RWPE2 (cell line): ENCODE measurements at regions not wholly inside any gene's neighbourhood (a gene's known extent, or its start where the extent isn't known, plus 50 kb on each side); places are given as distances from the start of the nearest gene placed in this dataset.

Source experiments
- ATAC-seq: fragments of 200-7000 bp; cut with Tn5 transposase; 3 replicates; pipeline ENCODE4 v1.9.1; 2021; ENCODE audit warnings: low read depth
- DNase-seq: peaks from one replicate; pipeline ENCODE4 v3.0.0-alpha.2; 2020; ENCODE audit warnings: low spot score
- H3K27ac ChIP-seq: fragments of 450-650 bp; 2 replicates; pipeline ENCODE4 v1.5.1; 2017; ENCODE audit warnings: mild to moderate bottlenecking; ENCODE audit not compliant: poor library complexity, severe bottlenecking
- H3K27me3 ChIP-seq: fragments of 250-450 bp; sonication (Bioruptor Pico); 2 replicates; pipeline ENCODE4 v1.5.1; 2021; ENCODE audit warnings: mild to moderate bottlenecking, moderate library complexity; ENCODE audit not compliant: insufficient read depth, poor library complexity, severe bottlenecking
- H3K36me3 ChIP-seq: fragments of 250-450 bp; sonication (Bioruptor Pico); 2 replicates; pipeline ENCODE4 v1.5.1; 2020; ENCODE audit warnings: low read depth, mild to moderate bottlenecking, moderate library complexity
- H3K4me1 ChIP-seq: fragments of 250-450 bp; sonication (Bioruptor Pico); 2 replicates; pipeline ENCODE4 v1.5.1; 2021; ENCODE audit warnings: mild to moderate bottlenecking, moderate library complexity; ENCODE audit not compliant: insufficient read depth, poor library complexity, severe bottlenecking
- H3K4me3 ChIP-seq: fragments of 250-450 bp; sonication (Bioruptor Pico); 2 replicates; pipeline ENCODE4 v1.5.1; 2021; ENCODE audit warnings: mild to moderate bottlenecking, moderate library complexity; ENCODE audit not compliant: severe bottlenecking
- H3K9me3 ChIP-seq: fragments of 250-450 bp; sonication (Bioruptor Pico); 2 replicates; pipeline ENCODE4 v1.5.1; 2021; ENCODE audit warnings: mild to moderate bottlenecking, moderate library complexity; ENCODE audit not compliant: severe bottlenecking
- TF ChIP-seq, protein P1 (sequence below): fragments of 450-650 bp; IDR thresholded peaks from one replicate; pipeline ENCODE4 v1.5.1; 2017; ENCODE audit warnings: mild to moderate bottlenecking, moderate library complexity; ENCODE audit not compliant: poor library complexity, severe bottlenecking

DNA sequence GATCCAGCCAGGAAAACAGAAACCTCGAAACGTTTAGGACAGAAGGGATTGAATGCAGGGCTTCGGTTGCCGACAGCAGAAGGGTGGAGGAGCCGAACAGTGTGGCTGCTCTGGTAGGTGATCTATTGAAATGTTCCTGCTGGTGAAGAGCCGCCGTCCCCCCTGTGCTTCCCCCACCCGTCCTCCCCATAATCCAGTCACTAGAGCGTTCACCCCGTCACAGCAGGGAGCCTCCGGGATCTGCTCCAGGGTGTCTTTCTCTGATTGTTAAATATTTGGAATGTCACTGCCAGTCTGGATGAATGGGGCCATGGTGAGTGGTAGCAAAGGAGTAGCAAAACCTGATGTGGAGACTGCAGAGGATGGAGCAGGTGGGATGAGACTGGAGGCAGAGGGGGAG is 255.1 kb upstream of the CSF3R start:
- Histone ChIP-seq H3K36me3 (no peaks in the 10 kb centered on the region), H3K9me3 (no peaks in the 10 kb centered on the region), H3K4me1 (no peaks in the 10 kb centered on the region), H3K27ac (no peak overlapping the region), H3K27me3 (peaks cover 21% of the 10 kb centered on the region), H3K4me3 (no peak overlapping the region)
- TF ChIP-seq, protein P1, sequence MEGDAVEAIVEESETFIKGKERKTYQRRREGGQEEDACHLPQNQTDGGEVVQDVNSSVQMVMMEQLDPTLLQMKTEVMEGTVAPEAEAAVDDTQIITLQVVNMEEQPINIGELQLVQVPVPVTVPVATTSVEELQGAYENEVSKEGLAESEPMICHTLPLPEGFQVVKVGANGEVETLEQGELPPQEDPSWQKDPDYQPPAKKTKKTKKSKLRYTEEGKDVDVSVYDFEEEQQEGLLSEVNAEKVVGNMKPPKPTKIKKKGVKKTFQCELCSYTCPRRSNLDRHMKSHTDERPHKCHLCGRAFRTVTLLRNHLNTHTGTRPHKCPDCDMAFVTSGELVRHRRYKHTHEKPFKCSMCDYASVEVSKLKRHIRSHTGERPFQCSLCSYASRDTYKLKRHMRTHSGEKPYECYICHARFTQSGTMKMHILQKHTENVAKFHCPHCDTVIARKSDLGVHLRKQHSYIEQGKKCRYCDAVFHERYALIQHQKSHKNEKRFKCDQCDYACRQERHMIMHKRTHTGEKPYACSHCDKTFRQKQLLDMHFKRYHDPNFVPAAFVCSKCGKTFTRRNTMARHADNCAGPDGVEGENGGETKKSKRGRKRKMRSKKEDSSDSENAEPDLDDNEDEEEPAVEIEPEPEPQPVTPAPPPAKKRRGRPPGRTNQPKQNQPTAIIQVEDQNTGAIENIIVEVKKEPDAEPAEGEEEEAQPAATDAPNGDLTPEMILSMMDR: no peak
- ATAC-seq: no peak
- DNase-seq: no peak

GRCh38 chr1:36737038-36737555 is 254.4 kb upstream of the CSF3R start:
- H3K27me3 ChIP-seq: peaks cover 21% of the 10 kb centered on the region
- no peak for ATAC-seq
- no peaks in the 10 kb centered on the region for H3K9me3 ChIP-seq
- no peak overlapping the region for H3K4me3 ChIP-seq
- H3K27ac ChIP-seq: no peak overlapping the region
- H3K36me3 ChIP-seq: no peaks in the 10 kb centered on the region
- no peak for DNase-seq
- TF ChIP-seq, protein P1: no peak
- H3K4me1 ChIP-seq: no peaks in the 10 kb centered on the region

GRCh38 chr1:36735939-36736730 is 253.4 kb upstream of the CSF3R start:
- TF ChIP-seq, protein P1: no peak

GRCh38 chr1:36735436-36735835 is 252.7 kb upstream of the CSF3R start:
- DNase-seq (no peak), ATAC-seq (no peak)
- Histone ChIP-seq H3K4me1 (no peaks in the 10 kb centered on the region), H3K4me3 (no peak overlapping the region), H3K36me3 (no peaks in the 10 kb centered on the region), H3K27ac (no peak overlapping the region), H3K9me3 (no peaks in the 10 kb centered on the region), H3K27me3 (peaks cover 21% of the 10 kb centered on the region)
- TF ChIP-seq, protein P1: no peak

More at GRCh38 chr1:36735939-36736730, 253.4 kb upstream of the CSF3R start:
- Histone ChIP-seq H3K27me3 (peaks cover 21% of the 10 kb centered on the region), H3K4me3 (no peak overlapping the region), H3K36me3 (no peaks in the 10 kb centered on the region), H3K27ac (no peak overlapping the region), H3K4me1 (no peaks in the 10 kb centered on the region), H3K9me3 (no peaks in the 10 kb centered on the region)
- no peak for DNase-seq
- ATAC-seq: no peak

DNA sequence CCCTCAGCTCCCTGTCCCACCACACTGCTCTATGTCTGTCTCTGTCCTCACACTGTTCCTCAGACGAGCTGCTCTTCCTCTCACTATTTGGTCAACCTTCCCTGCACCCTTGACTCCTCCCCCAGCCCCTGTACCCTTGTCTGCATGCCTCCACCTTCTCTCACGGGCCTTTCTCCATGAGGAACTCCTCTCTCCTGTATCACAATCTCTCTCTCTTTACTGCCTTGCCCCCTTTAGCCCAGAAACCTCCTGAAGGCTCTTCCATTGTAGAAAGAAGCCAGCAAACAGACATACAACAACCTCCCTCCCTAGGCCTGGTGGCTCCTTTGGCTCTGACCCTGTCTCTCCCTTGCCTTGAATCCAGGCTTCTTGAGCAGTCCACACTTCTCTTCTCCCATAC is 251.6 kb upstream of the CSF3R start:
- H3K27ac ChIP-seq: no peak overlapping the region
- ATAC-seq (no peak), DNase-seq (no peak)
- H3K36me3 ChIP-seq: no peaks in the 10 kb centered on the region
- no peak overlapping the region for H3K4me3 ChIP-seq
- peaks cover 22% of the 10 kb centered on the region for H3K27me3 ChIP-seq
- H3K9me3 ChIP-seq: no peaks in the 10 kb centered on the region
- H3K4me1 ChIP-seq: no peaks in the 10 kb centered on the region
- TF ChIP-seq, protein P1: no peak
